TTC549 (cell line): ENCODE measurements at regions not wholly inside any gene's neighbourhood (a gene's known extent, or its start where the extent isn't known, plus 50 kb on each side); places are given as distances from the start of the nearest gene placed in this dataset.
"Not testable (repeated sequence)": the region's sequence is repeated elsewhere in the genome, so short reads cannot be mapped to it uniquely, and the experiment has no call there.

Experiments used
- FAIRE-seq: peaks from 2 replicates; lab custom pipeline; 2012; peaks lifted over from hg19 to GRCh38; lab: Jason Lieb, UNC

GRCh38 chr7:68407460-68407859 lies 1190.8 kb upstream of the AUTS2 start:
- FAIRE-seq = no peak

DNA sequence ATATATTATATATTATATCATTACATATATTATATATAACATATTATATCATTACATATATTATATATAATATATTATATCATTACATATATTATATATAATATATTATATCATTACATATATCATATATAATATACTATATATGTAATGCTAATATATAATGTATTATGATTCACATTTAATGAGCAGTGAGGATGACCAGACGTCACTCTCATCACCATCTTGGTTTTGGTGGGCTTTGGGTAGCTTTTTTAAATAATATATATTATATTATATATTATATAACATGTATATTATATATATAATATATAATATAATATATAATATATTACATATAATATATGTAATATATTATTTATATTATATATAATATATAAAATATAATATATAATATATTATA lies 1189.4 kb upstream of the AUTS2 start:
- no peak for FAIRE-seq

DNA sequence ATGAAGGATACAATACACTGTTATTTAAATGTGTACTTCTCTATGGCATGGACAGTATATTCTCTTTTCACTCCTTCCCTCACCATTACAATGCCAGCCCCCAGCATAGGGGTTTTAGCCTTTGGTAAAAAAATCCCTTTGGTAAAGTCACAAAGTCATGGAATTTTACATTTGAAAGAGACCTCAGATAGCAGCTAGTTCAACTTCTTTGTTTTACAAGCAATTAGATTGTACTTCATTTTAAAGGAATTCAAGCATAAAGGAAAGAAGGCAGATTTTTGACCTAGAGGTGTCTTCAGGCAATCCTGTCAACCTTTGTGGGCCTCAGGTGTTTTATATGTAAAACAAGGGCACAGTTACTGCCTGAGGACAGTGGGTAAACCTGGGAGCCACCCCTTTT lies 1188.4 kb upstream of the AUTS2 start:
- FAIRE-seq = no peak

DNA sequence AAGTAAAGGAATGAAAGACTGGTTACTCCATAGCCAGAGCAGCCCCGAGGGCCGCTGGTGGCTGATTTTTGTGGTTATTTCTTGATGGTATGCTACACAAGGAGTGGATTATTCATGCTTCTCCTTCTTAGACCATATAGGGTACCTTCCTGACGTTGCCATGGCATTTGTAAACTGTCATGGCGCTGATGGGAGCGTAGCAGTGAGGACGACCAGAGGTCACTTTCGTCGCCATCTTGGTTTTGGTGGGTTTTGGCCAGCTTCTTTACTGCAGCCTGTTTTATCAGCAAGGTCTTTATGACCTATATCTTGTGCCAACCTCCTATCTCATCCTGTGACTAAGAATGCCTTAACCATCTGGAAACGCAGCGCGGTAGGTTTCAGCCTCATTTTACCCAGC lies 1187.6 kb upstream of the AUTS2 start:
- not testable (repeated sequence) for FAIRE-seq

DNA sequence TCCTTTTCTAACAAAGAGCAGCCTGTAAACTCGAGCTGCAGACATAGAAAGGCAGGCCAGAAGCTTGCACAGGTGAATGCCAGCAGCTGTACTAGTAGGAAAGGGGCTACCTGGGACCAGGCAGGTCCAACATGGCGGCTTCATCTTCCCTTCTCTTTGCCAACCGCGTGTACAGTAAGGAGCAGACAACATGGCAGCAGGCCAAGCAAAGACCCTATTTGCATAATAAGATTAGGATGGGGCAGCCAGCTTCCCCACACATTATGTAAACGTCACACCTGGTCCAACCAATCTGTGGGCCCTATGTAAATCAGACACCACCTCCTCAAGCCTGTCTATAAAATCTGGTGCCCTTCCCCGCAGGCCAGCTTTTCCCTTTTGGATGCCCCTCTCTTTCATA lies 1186.5 kb upstream of the AUTS2 start:
- no peak for FAIRE-seq

- FAIRE-seq = no peak
Measured at GRCh38 chr7:68414631-68415425, 1183.4 kb upstream of the AUTS2 start.

GRCh38 chr7:68417002-68417401 lies 1181.3 kb upstream of the AUTS2 start:
- no peak for FAIRE-seq

DNA sequence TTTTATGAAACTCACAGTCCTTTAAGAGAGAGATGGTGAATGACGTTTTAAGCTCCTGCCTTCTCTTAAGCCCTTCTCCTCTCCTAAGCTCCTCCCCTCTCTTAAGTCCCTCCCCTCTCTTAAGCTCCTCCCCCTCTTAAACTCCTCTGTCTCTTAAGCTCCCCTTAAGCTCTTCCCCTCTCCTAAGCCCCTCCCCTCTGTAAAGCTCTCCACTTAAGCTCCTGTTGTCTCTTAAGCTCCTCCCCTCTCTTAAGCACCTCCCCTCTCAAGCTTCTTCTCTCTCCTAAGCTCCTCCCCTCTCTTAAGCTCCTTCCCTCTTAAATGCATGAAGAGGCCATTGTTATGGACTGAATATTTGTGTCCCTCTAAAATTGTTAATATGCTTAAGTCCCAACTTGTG lies 1180.6 kb upstream of the AUTS2 start:
- FAIRE-seq = no peak

DNA sequence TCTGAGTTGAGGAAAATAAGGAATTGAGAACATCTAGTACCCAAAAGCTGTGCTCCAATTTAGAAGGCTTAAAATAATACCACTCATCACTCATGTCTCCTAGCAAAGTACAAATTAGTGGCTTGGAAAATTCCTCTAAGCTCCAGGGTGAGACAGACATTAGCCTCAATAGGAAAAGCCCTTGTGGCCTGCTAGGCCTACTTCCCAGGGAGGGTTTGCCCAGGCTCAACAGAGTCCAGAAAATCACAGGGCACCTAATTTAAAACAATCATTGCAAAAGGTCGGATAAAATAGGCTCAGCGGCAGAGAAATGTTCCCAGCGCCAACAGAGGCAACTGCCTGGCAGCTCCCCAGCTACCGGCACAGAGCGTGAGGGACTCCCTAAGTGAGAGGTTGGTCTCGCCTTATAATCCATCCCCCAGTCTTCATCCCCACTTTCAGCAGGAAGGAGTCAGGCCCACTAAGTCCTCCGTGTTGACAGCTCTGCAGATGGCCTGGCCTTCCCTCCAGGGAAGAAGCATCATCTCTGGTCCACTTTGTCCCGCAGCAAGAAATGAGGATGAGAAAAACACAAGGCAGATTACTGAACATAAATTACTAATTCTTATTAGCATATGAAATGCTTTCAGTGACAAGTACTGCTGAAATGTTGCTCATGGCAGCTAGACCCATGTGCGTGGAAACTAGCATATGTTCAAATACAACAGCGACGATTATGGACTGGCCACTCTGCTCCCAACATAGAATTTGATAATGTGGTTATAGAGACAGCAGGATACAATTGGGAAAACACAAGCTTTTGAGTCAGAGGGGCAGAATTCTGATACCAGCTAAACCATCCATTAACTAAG lies 1177.7 kb upstream of the AUTS2 start:
- FAIRE-seq = no peak

DNA sequence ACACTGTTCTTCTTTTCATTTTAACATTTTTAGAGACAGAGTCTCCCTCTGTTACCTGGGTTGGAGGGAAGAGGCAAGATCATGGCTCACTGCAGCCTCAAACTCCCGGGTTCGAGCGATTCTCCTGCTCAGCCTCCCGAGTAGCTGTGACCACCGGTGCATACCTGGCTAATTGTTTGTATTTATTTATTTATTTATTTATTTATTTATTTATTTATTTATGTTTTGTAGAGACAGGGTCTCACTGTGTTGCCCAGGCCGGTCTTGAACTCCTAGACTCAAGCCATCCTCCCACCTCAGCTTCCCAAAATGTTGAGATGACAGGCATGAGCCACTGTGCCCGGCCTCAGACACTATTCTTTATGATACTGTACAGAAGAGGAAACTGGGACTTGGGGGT lies 1176.6 kb upstream of the AUTS2 start:
- no peak for FAIRE-seq

DNA sequence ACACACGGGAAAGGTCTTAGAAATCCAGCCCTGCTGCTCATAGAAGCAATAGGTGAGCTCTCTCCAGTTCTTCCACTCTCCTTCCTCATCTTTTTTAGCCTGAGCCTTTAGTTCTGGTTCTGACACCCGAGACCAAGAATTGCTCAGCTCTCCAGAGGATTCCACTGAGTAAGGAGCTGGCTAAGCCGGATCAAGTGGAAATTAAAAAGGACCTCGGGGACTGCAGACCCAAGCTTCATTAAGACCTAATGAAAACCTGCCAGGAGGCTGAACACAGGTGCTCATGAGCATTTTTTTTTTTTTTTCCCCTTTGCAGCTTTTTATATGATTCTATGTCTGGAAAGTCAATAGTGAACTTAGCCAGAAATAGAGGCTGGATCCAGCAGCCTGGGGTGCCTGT lies 1176.0 kb upstream of the AUTS2 start:
- FAIRE-seq = no peak

GRCh38 chr7:68423356-68423755 lies 1174.9 kb upstream of the AUTS2 start:
- no peak for FAIRE-seq

- no peak for FAIRE-seq
Measured at GRCh38 chr7:68424658-68425297, 1173.5 kb upstream of the AUTS2 start.

GRCh38 chr7:68425377-68425776 lies 1172.9 kb upstream of the AUTS2 start:
- FAIRE-seq = no peak

- no peak for FAIRE-seq
Measured at GRCh38 chr7:68429411-68430117, 1168.7 kb upstream of the AUTS2 start.

DNA sequence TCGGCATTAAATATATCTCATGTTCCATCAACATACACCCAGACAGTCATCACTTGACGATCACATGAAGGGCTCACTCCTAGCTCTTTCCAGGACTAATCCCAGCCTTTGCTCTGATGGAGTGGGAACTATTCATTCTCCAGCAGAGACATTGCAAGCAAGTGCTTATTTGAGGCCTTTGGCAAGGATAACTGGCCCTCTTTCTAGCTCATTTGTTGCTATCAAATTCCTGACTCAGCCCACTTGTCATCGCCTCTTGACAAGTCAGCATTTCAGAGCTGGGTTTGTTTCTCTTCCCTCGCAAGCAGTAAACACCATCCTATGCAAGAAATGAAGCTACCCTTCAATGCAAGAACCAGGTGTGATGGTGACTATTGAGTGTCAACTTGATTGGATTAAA lies 1165.7 kb upstream of the AUTS2 start:
- FAIRE-seq = no peak

DNA sequence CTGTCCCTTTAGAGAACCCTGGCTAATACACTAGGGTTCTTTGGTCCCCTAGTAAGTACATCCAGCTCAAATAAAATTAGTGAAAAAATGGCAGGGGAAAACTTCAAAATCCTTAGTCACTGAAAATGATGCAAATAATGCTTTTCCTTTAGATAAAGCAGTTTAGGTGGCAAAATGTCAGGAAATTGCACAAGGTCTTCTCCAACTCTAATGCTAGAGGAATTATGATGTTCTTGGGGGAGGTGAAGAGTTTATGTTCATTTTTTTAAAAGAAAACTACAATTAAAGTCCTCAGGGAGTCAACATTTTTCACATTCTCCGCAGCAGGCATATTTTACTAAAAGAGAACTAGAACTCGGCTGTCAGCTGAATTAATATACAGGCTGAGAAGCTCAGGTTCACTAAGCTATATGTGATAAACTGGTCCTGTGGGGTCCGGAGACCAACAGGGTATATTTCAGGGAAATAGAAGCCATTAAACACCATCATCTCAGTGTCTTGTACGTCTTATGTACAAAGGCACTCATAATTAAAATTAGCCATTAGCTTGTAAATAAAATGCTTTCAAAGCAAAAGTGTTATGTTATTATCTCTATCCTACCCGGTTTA lies 1164.7 kb upstream of the AUTS2 start:
- no peak for FAIRE-seq

DNA sequence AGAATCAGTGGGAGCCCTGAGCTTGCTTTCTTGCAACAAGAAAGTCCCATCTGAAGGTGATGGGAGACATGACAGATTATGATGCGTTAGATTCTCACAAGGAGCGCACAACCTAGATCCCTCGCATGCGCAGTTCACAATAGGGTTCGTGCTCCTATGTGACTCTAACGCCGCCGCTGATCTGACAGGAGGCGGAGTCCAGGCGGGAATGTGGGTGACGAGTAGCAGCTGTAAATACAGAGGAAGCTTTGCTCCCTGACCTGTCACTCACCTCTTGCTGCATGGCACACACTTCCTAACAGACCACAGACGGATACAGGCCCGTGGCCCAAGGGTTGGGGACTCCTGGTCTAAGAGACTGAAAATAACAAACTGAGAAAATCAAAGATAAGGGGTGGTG lies 1163.4 kb upstream of the AUTS2 start:
- no peak for FAIRE-seq

DNA sequence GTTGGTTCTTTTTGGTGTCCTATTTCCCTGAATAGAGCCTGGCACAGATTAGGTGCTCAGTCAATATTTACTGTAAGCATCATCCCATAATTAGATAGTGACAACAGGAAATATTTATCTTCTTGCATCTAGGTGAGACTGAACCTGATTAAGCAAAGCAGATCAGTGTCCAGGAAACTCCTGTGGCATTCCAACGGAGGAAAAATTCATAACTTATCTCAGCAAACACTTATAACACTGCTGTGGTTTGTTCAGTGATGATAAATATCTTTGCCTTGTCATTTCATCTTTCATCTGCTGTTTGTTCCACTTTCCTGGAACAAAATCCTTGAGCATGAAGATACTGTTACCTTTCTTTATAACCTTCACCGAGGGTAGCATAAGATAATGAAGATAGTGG lies 1160.3 kb upstream of the AUTS2 start:
- FAIRE-seq = no peak

DNA sequence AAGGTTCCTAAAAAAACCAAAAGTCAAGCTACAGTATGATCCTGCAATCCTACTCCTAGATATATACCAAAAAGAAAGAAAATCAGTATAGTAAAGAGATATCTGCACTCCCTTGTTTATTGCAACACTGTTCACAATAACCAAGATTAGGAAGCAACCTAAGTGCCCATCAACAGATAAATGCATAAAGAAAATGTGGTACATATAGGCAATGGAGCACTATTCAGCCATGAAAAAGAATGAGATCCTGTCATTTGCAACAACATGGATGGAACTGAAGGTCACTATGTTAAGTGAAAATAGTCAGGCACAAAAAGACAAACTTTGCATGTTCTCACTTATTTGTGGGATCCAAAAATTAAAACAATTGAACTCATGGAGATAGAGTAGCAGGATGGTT lies 1159.5 kb upstream of the AUTS2 start:
- FAIRE-seq = no peak

DNA sequence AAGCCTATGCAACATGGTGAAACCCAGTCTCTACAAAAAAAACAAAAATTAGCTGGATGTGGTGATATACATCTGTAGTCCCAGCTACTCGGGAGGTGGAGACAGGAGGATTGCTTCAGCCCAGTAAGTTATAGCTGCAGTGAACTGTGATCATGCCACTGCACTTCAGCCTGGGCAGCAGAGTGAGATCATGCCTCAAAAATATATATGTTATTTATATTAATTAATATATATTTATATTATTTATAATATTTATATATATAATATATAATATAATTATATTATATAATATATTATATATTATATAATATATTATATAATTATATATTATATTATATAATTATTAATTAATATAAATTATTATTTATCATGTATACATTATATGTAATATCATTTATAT lies 1158.4 kb upstream of the AUTS2 start:
- FAIRE-seq = peak; percentile 99

DNA sequence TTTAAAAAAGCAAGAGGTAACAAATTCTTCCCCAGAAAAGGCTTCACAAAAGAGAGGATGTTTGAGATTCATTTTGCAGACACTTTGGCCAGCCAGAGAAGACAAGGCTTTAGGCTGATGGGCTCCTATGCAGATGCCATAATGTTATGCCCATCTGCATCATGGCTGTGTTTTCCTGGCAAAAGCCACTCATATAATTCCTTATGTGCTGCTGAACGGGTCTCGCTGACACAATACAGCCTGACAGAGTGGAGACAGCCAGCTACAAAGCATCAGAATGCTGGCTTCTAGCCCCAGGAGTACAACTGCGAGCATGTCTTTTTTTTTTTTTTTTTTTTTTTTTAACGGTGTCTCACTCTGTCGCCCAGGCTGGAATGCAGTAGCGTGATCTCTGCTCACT lies 1157.4 kb upstream of the AUTS2 start:
- FAIRE-seq = no peak
